ENCODE measurements at regions not wholly inside any gene's neighbourhood (a gene's known extent, or its start where the extent isn't known, plus 50 kb on each side); places are given as distances from the start of the nearest gene placed in this dataset.

DNA sequence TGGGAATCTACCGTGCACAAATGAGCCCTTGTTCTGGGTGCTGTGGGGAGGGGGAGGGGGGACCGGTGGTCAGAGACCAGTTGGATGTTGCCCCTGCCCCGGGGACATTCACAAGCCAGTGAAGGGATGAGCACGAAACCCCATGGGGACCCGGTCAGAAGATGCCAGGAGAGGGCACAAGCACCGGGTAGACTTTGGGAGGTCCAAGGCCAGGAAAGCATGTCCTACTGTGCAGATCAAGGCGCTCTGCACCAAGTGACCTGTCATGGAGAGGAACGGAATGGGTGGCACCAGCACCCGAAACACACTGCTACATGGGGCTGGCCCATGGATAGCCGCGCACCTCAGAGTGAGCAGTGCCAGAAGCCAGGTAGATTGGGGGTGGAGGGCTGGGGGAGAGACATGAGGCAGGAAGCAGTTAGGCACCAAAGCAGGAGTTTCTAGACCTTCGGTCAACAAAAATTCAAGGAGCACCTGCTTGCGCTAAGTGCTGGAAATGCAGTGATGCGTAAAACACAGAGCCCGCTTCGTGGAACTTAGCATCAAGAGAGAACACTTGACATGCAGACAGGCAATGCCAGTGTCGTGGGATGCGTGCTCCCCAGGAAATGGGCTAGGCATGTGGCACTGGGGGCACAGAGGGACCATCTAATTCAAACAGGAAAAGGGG is 99.1 kb downstream of the CPN2 start:
- DNase-seq (ENCODE audit: low spot score): no peak
- H3K36me3 ChIP-seq (ENCODE audit: insufficient read depth, low read length): no peaks in the 10 kb centered on the region
- POLR2A ChIA-PET: no interaction called here
- intact Hi-C loops (cut with micrococcal nuclease; ENCODE audit: unreplicated experiment): no loop called here
- TF ChIP-seq, protein P1, sequence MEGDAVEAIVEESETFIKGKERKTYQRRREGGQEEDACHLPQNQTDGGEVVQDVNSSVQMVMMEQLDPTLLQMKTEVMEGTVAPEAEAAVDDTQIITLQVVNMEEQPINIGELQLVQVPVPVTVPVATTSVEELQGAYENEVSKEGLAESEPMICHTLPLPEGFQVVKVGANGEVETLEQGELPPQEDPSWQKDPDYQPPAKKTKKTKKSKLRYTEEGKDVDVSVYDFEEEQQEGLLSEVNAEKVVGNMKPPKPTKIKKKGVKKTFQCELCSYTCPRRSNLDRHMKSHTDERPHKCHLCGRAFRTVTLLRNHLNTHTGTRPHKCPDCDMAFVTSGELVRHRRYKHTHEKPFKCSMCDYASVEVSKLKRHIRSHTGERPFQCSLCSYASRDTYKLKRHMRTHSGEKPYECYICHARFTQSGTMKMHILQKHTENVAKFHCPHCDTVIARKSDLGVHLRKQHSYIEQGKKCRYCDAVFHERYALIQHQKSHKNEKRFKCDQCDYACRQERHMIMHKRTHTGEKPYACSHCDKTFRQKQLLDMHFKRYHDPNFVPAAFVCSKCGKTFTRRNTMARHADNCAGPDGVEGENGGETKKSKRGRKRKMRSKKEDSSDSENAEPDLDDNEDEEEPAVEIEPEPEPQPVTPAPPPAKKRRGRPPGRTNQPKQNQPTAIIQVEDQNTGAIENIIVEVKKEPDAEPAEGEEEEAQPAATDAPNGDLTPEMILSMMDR (conservative IDR thresholded peaks at IDR 0.05; ENCODE audit: low read length): no peak
- no peak for TF ChIP-seq EZH2phosphoT487 (IDR thresholded peaks at IDR 0.05; ENCODE audit: borderline replicate concordance, low read depth, low read length)
- no peak overlapping the region for H3K4me2 ChIP-seq (ENCODE audit: low read length)
- CTCF ChIA-PET (ENCODE audit: unreplicated experiment): no interaction called here
- H3K4me1 ChIP-seq (ENCODE audit: insufficient read depth, low read length, poor library complexity, severe bottlenecking): peaks cover 6% of the 10 kb centered on the region
- no peaks in the 10 kb centered on the region for H3K9me3 ChIP-seq (ENCODE audit: low read length)
- H3K79me2 ChIP-seq (ENCODE audit: insufficient read depth, low read depth, low read length): no peaks in the 10 kb centered on the region
- H3K9me2 ChIP-seq (ENCODE audit: insufficient read depth, low read length): no peaks in the 10 kb centered on the region
- no peak overlapping the region for H3K4me3 ChIP-seq (ENCODE audit: low read depth, low read length, poor library complexity, severe bottlenecking)
- no peak overlapping the region for H2AFZ ChIP-seq (ENCODE audit: low read length)
- no peak overlapping the region for H3K27ac ChIP-seq (ENCODE audit: low read depth, low read length, poor library complexity, severe bottlenecking)
- no TSS peak for BruUV-seq (replicated peaks)
- no peaks in the 10 kb centered on the region for H4K20me1 ChIP-seq (ENCODE audit: insufficient read depth, low read length)

DNA sequence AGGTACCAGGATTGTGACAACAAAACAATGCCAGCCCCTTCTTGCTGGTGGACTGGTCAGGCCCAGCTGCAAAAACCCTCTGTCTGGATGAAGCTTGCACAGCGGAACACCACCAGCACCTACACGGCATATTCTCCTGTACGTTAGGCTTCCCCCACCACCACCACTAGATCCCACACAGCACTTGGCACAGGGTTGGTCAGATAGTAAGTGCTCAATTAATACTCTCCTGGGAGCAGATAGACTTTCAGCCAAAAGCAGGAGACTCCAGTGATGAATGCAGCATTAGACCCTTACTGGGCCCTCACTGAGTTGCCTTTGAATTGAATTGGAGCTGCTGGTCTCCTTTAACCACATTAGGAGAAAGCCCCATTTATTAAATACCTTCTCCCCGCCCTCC is 97.9 kb downstream of the CPN2 start:
- CTCF ChIA-PET (ENCODE audit: unreplicated experiment): no interaction called here
- TF ChIP-seq, protein P1 (conservative IDR thresholded peaks at IDR 0.05; ENCODE audit: low read length): no peak
- TF ChIP-seq EZH2phosphoT487 (IDR thresholded peaks at IDR 0.05; ENCODE audit: borderline replicate concordance, low read depth, low read length): no peak

DNA sequence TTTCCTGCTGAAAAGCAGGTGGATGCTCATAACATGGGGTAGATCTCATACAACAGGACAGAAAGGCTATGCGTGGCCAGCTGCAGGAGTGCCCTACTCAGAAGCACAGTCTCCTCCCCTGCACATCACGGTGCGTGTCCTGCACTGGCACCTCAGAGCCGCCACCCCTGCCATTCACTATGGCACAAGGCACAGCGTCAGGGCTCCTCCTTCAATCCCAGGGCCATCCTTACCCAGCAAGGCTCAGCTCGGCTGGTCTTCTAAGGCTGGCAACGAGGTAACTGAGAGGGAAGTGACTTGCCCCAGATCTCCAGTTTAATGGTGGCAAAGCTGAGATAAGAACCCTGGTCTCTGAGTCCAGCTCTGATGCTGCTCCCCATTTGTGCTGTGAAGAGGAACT is 97.1 kb downstream of the CPN2 start:
- POLR2A ChIA-PET: interaction anchor here (0.7 kb wide), 1 partner anchor 120 kb away, joined by 4 read pairs; no protein-coding TSS in a partner anchor
- no peak overlapping the region for H3K27ac ChIP-seq (ENCODE audit: low read depth, low read length, poor library complexity, severe bottlenecking)
- BruUV-seq (replicated peaks): no TSS peak
- no peak overlapping the region for H3K4me2 ChIP-seq (ENCODE audit: low read length)
- H3K4me3 ChIP-seq (ENCODE audit: low read depth, low read length, poor library complexity, severe bottlenecking): no peak overlapping the region
- CTCF ChIA-PET (ENCODE audit: unreplicated experiment): no interaction called here
- no peak overlapping the region for H2AFZ ChIP-seq (ENCODE audit: low read length)
- TF ChIP-seq, protein P1 (conservative IDR thresholded peaks at IDR 0.05; ENCODE audit: low read length): no peak
- no peak for TF ChIP-seq EZH2phosphoT487 (IDR thresholded peaks at IDR 0.05; ENCODE audit: borderline replicate concordance, low read depth, low read length)
- intact Hi-C loops (cut with micrococcal nuclease; ENCODE audit: unreplicated experiment): no loop called here
- H3K9me3 ChIP-seq (ENCODE audit: low read length): peaks cover 9% of the 10 kb centered on the region
- no peaks in the 10 kb centered on the region for H3K9me2 ChIP-seq (ENCODE audit: insufficient read depth, low read length)
- DNase-seq (ENCODE audit: low spot score): no peak
- no peaks in the 10 kb centered on the region for H3K36me3 ChIP-seq (ENCODE audit: insufficient read depth, low read length)
- peaks cover 6% of the 10 kb centered on the region for H3K4me1 ChIP-seq (ENCODE audit: insufficient read depth, low read length, poor library complexity, severe bottlenecking)
- no peaks in the 10 kb centered on the region for H3K79me2 ChIP-seq (ENCODE audit: insufficient read depth, low read depth, low read length)
- H4K20me1 ChIP-seq (ENCODE audit: insufficient read depth, low read length): no peaks in the 10 kb centered on the region

More for the DNA sequence above, 97.9 kb downstream of the CPN2 start:
- Histone ChIP-seq H3K4me1 (ENCODE audit: insufficient read depth, low read length, poor library complexity, severe bottlenecking) (peaks cover 6% of the 10 kb centered on the region), H3K79me2 (ENCODE audit: insufficient read depth, low read depth, low read length) (no peaks in the 10 kb centered on the region), H4K20me1 (ENCODE audit: insufficient read depth, low read length) (no peaks in the 10 kb centered on the region), H3K9me3 (ENCODE audit: low read length) (peaks cover 5% of the 10 kb centered on the region), H3K9me2 (ENCODE audit: insufficient read depth, low read length) (no peaks in the 10 kb centered on the region), H3K27ac (ENCODE audit: low read depth, low read length, poor library complexity, severe bottlenecking) (no peak overlapping the region), H2AFZ (ENCODE audit: low read length) (no peak overlapping the region), H3K36me3 (ENCODE audit: insufficient read depth, low read length) (no peaks in the 10 kb centered on the region), H3K4me2 (ENCODE audit: low read length) (no peak overlapping the region), H3K4me3 (ENCODE audit: low read depth, low read length, poor library complexity, severe bottlenecking) (no peak overlapping the region)
- DNase-seq (ENCODE audit: low spot score): no peak
- intact Hi-C loops (cut with micrococcal nuclease; ENCODE audit: unreplicated experiment): no loop called here
- POLR2A ChIA-PET: no interaction called here
- BruUV-seq (replicated peaks): no TSS peak
